GM10248 (cell line): ENCODE measurements at regions not wholly inside any gene's neighbourhood (a gene's known extent, or its start where the extent isn't known, plus 50 kb on each side); places are given as distances from the start of the nearest gene placed in this dataset.

Experiments used
- CTCF ChIA-PET: fragments of 300-600 bp; sonication (Branson Sonifier 250); formaldehyde crosslinking; extraction: SDS; loops from one replicate; lab custom pipeline; 2021; ENCODE audit warnings: antibody characterized with exemption; lab: Yijun Ruan, JAX
- POLR2A ChIA-PET: fragments of 350-650 bp; sonication (Branson Sonifier 250); formaldehyde crosslinking; extraction: SDS; loops from one replicate; lab custom pipeline; 2020; ENCODE audit warnings: antibody characterized with exemption; lab: Yijun Ruan, JAX
- DNase-seq: peaks from one replicate; pipeline ENCODE4 v3.0.0; 2012; ENCODE audit errors: extremely low spot score
- TF ChIP-seq, protein P1 (sequence below): IDR thresholded peaks from 2 replicates; pipeline ENCODE4 v1.5.1; 2012; ENCODE audit warnings: mild to moderate bottlenecking, low read depth; ENCODE audit errors: extremely low read depth, missing control alignments, control extremely low read depth

DNA sequence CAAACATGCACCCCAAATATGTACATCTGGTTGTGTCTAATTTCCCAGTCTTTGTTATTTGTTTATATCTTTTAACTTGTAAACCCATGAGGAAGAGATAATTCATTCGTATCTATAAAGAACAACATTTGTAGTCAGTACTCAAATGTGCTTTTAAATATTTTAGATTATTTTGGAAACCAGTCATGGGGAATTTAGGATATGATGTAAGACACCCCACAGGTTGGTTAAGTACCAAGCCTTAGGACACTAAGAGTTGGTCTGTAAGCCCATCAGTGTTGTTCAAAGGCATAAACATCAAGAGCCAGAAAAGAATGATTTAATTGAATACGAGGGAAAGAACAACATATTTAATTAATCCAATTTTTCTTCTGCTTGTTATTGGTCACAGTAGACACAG, 421.1 kb upstream of the SEMA3C start:
- CTCF ChIA-PET = interaction anchor here (0.7 to 1.3 kb wide), 3 partner anchors 18 to 32 kb away, joined by 3 read pairs; no protein-coding TSS in a partner anchor

DNA sequence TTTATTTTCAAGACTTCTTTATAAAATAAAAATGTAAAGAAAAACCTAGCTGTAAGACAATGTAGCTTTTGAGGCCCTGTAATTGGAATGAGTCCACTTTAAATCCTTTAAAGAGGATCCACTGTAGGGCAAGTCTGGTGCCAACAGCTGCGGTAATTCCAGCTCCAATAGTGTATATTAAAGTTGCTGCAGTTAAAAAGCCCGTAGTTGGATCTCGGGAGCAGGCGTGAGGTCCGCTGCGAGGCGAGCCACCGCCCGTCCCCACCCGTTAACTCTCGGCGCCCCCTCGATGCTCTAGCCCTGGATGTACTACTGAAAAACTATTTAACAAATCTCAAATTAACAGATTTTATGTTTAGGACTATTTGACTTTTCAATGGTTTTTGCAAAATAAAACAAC, 414.7 kb upstream of the SEMA3C start:
- CTCF ChIA-PET = interaction anchor here (1.2 to 1.4 kb wide), 3 partner anchors 9 to 41 kb away, joined by 3 to 4 read pairs (median 4); no protein-coding TSS in a partner anchor
- no peak for DNase-seq
- POLR2A ChIA-PET = no interaction called here
- TF ChIP-seq, protein P1, sequence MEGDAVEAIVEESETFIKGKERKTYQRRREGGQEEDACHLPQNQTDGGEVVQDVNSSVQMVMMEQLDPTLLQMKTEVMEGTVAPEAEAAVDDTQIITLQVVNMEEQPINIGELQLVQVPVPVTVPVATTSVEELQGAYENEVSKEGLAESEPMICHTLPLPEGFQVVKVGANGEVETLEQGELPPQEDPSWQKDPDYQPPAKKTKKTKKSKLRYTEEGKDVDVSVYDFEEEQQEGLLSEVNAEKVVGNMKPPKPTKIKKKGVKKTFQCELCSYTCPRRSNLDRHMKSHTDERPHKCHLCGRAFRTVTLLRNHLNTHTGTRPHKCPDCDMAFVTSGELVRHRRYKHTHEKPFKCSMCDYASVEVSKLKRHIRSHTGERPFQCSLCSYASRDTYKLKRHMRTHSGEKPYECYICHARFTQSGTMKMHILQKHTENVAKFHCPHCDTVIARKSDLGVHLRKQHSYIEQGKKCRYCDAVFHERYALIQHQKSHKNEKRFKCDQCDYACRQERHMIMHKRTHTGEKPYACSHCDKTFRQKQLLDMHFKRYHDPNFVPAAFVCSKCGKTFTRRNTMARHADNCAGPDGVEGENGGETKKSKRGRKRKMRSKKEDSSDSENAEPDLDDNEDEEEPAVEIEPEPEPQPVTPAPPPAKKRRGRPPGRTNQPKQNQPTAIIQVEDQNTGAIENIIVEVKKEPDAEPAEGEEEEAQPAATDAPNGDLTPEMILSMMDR = no peak

More for the DNA sequence above, 421.1 kb upstream of the SEMA3C start:
- TF ChIP-seq, protein P1 = no peak
- DNase-seq = no peak
- POLR2A ChIA-PET = no interaction called here

DNA sequence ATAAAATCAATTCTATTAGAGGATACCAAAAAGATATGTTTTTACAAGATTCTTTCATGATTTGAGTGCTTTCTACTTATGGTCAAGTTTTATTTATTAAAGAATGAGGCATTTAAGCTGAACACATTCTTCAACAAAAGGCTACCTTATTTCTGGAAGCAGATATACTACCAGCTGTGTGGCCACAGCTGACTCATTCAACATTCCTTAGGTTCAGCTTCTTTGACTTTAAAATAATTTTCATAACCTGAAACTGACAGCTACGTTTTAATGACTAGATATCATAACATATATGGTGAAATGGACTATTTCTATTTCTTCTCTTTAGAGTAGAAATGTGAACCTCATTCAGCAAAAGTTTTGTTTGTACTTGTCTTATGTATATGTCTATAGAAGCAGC, 414.2 kb upstream of the SEMA3C start:
- CTCF ChIA-PET = interaction anchor here (1.2 to 1.4 kb wide), 3 partner anchors 9 to 40 kb away, joined by 3 to 4 read pairs (median 4); no protein-coding TSS in a partner anchor
- POLR2A ChIA-PET = no interaction called here
- DNase-seq = no peak
- TF ChIP-seq, protein P1 = no peak

DNA sequence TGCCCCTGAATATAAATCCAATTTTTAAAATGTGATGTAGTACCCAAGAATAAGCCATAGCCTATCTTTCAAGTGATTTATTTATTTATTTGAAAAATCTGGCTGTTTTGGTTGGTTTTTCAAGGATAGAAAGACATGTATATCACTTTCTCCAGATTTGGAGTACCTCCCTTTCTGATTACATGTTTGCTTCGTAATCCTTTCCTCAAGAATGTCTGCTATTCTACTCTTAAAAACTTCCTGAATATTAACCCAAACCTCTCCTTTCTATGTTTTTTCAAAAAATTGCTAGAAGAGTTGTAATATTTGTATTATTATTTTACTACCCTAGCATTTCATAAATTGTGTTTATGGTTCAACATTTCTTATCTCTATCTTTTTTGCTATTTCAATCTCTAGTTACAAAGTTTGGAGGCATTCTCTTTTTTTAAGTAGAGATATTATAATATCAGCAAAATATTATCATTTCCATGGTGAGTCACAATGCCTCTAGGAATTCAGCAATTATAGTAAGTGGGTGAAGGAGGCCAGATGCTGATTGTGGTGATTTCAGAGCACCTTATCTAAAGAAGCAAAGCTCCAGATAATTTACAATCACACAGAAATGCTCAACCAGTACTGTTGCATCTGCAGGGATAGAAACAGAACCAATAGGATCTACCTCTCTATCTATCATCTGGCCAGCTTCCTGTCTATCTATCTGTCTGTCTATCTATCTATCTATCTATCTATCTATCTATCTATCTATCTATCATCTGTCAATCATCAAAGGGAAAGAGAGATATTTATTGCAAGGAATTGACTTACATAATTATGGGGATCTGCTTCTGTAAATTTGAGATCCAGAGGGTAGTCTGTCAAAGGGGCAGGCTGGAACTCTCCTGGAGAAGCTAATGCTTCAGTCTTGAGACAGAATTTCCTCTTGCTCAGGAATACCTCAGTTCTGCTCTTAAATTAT, 412.5 kb upstream of the SEMA3C start:
- POLR2A ChIA-PET = no interaction called here
- CTCF ChIA-PET = no interaction called here
- DNase-seq = no peak
- TF ChIP-seq, protein P1 = no peak

DNA sequence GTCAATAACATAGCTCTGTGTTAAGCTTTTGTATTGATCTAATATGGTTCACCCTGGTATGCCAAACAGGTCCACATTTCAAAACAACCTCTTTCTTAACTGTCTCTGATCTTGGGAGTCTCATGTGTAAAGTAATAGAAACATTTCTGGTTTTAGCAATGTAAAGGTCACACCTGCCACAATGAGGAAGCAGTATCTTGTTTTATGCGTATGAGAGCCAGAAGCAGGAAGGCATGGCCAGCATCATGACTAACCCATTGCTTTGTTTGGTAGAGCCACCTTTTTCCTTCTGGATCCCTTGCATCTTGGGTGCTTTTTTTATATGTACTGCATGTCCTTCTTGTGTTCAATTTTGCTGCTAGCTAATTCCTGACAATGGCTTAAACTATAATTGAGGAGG, 411.3 kb upstream of the SEMA3C start:
- ChIA-PET POLR2A (no interaction called here), CTCF (no interaction called here)
- no peak for DNase-seq
- TF ChIP-seq, protein P1 = no peak

DNA sequence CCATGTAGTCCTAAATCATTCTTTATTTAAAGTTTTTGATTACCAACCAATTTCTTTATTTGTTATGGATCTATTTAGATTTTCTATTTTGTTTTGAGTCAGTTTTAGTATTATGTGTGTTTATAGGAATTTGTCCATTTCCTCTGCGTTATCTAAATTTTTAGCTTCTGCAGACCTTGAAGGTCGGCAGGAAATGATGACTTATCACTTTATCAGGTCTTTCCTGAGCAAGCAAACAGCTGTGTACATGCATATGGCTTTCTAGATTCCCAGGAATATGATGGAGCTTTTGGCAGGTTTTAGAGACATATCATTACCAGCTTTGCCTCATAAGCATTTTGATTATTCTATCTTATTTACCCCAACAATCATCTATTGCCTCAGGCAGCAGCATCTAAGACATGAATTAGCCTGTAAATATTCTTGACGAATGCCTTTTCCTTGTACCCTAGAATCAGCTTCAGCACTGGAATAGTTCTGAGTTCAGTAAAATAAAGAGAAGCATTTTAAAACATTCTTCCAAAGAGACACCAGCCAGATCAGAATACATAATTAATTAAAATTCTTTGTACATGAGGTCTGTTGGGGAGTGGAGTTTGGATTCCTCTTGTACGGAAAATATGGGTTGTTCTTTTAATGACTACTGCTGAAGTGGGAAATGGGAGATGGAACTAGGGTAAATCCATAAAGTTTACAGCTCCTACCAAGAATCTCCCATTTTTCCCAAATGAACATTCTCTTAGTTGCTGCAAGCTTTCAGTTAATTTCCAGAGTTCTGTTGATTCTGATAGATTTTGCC, 408.8 kb upstream of the SEMA3C start:
- ChIA-PET POLR2A (no interaction called here), CTCF (interaction anchor here (1.4 kb wide), 1 partner anchor 18 kb away, joined by 3 read pairs; no protein-coding TSS in a partner anchor)
- no peak for DNase-seq
- TF ChIP-seq, protein P1 = no peak
